Mesenchymal stem cell (in vitro differentiated cells and primary cell): ENCODE measurements at regions not wholly inside any gene's neighbourhood (a gene's known extent, or its start where the extent isn't known, plus 50 kb on each side); places are given as distances from the start of the nearest gene placed in this dataset.

ENCODE experiments used
- DNase-seq: peaks from one replicate; pipeline ENCODE4 v3.0.0-alpha.2; 2013
- H2AFZ ChIP-seq: one replicate; pipeline ENCODE4 v1.6.1; 2013; ENCODE audit warnings: low read depth, mild to moderate bottlenecking, control low read depth, inconsistent platforms, low read length, moderate library complexity
- H2AK5ac ChIP-seq: 2 replicates; pipeline ENCODE4 v1.6.1; 2013; ENCODE audit warnings: low read length, moderate library complexity, mild to moderate bottlenecking, inconsistent platforms; ENCODE audit not compliant: severe bottlenecking
- H2BK120ac ChIP-seq: one replicate; pipeline ENCODE4 v1.6.1; 2013; ENCODE audit warnings: low read depth, mild to moderate bottlenecking, inconsistent platforms, low read length, moderate library complexity
- H2BK12ac ChIP-seq, 2 experiments: one replicate each; pipeline ENCODE4 v1.6.1; 2013; ENCODE audit warnings: inconsistent platforms in 2 of 2, low read length in 2 of 2, mild to moderate bottlenecking in 2 of 2, moderate library complexity in 2 of 2, control low read depth in 1 of 2
- H2BK15ac ChIP-seq: one replicate; pipeline ENCODE4 v1.6.1; 2013; ENCODE audit warnings: mild to moderate bottlenecking, low read depth, inconsistent platforms; ENCODE audit not compliant: poor library complexity, severe bottlenecking
- H2BK5ac ChIP-seq: 2 replicates; pipeline ENCODE4 v1.6.1; 2013; ENCODE audit warnings: low read depth, mild to moderate bottlenecking, low read length, control low read depth, inconsistent platforms; ENCODE audit not compliant: poor library complexity, severe bottlenecking
- H3K14ac ChIP-seq, 2 experiments: one replicate each; pipeline ENCODE4 v1.6.1; 2013; ENCODE audit warnings: inconsistent platforms in 2 of 2, low read length in 2 of 2, control low read depth in 1 of 2, mild to moderate bottlenecking in 1 of 2, moderate library complexity in 1 of 2
- H3K18ac ChIP-seq, 2 experiments: one replicate each; pipeline ENCODE4 v1.6.1; 2013; ENCODE audit warnings: inconsistent platforms in 2 of 2, low read length in 2 of 2, control low read depth in 1 of 2, low read depth in 1 of 2, mild to moderate bottlenecking in 1 of 2
- H3K23ac ChIP-seq, 2 experiments: one replicate each; pipeline ENCODE4 v1.6.1; 2013; ENCODE audit warnings: inconsistent platforms in 2 of 2, low read length in 2 of 2, mild to moderate bottlenecking in 2 of 2, moderate library complexity in 2 of 2, control low read depth in 1 of 2
- H3K27ac ChIP-seq: 2 replicates; pipeline ENCODE4 v1.5.1; 2013; ENCODE audit warnings: mild to moderate bottlenecking, moderate library complexity, low read length, control low read depth, inconsistent platforms; ENCODE audit not compliant: poor library complexity, severe bottlenecking
- H3K27me3 ChIP-seq, 2 experiments: 2 replicates each; pipeline versions ENCODE4 v1.6.1 to v1.7.0; 2013; ENCODE audit warnings: low read length in 2 of 2, mild to moderate bottlenecking in 2 of 2, moderate library complexity in 2 of 2, control low read depth in 1 of 2, inconsistent platforms in 1 of 2; ENCODE audit not compliant: control insufficient read depth in 1 of 2, insufficient read depth in 1 of 2
- H3K36me3 ChIP-seq, 2 experiments: 2 replicates each; pipeline versions ENCODE4 v1.6.1 to v1.7.0; 2013; ENCODE audit warnings: low read length in 2 of 2, control low read depth in 1 of 2, inconsistent platforms in 1 of 2, low read depth in 1 of 2, mild to moderate bottlenecking in 1 of 2; ENCODE audit not compliant: insufficient read depth in 2 of 2, control insufficient read depth in 1 of 2
- H3K4ac ChIP-seq, 2 experiments: one replicate each; pipeline ENCODE4 v1.6.1; 2013; ENCODE audit warnings: inconsistent platforms in 2 of 2, low read length in 2 of 2, mild to moderate bottlenecking in 2 of 2, moderate library complexity in 2 of 2, control low read depth in 1 of 2, low read depth in 1 of 2
- H3K4me1 ChIP-seq: 2 replicates; pipeline ENCODE4 v1.6.1; 2013; ENCODE audit warnings: low read depth, low read length, control low read depth; ENCODE audit not compliant: control insufficient read depth, insufficient read depth
- H3K4me2 ChIP-seq: 2 replicates; pipeline ENCODE4 v1.6.1; 2013; ENCODE audit warnings: low read length, mild to moderate bottlenecking, inconsistent platforms; ENCODE audit not compliant: poor library complexity, severe bottlenecking
- H3K4me3 ChIP-seq, 2 experiments: 2 replicates each; pipeline versions ENCODE4 v1.5.1 to v1.7.0; 2013; ENCODE audit warnings: low read length in 2 of 2, mild to moderate bottlenecking in 2 of 2, control low read depth in 1 of 2, low read depth in 1 of 2; ENCODE audit not compliant: insufficient read depth in 1 of 2
- H3K79me1 ChIP-seq: replicated peaks from 2 replicates; pipeline ENCODE4 v1.6.1; 2013; ENCODE audit warnings: mild to moderate bottlenecking, control low read depth, low read length, inconsistent platforms; ENCODE audit not compliant: poor library complexity, severe bottlenecking
- H3K9ac ChIP-seq: 2 replicates; pipeline ENCODE4 v1.7.0; 2013; ENCODE audit warnings: mild to moderate bottlenecking, low read length, moderate library complexity
- H3K9me3 ChIP-seq: 2 replicates; pipeline ENCODE4 v1.7.0; 2013; ENCODE audit warnings: mild to moderate bottlenecking, low read length; ENCODE audit not compliant: control insufficient read depth
- H4K8ac ChIP-seq: one replicate; pipeline ENCODE4 v1.6.1; 2013; ENCODE audit warnings: inconsistent platforms, mild to moderate bottlenecking, low read length, moderate library complexity
- H4K91ac ChIP-seq: one replicate; pipeline ENCODE4 v1.6.1; 2013; ENCODE audit warnings: mild to moderate bottlenecking, low read length, inconsistent platforms
- WGBS: methylation state at CpG from one replicate; pipeline ENCODE4 v1.1.7; 2013; ENCODE audit warnings: mixed read lengths; 5-methylcytosine and 5-hydroxymethylcytosine counted together

DNA sequence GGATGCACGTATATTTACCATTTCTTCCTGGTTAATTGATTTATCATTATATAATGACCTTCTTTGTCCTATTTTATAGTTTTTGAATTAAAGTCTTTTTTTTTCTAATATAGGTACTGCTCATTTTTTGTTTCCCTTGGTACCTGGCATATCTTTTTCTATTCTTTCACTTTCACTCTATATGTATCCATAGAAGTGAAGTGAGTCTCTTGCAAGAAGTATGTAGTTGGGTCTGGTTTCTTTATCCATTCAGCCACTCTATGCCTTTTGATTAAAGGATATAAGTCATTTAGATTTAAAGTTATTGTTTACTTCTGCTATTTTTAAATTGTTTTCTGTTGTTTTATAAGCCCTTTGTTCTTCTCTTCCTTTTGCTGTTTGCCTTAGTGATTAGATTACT is 194.3 kb upstream of the SLITRK6 start:
- Histone ChIP-seq H3K4ac (no peak overlapping the region), H2BK12ac (no peak overlapping the region), H3K4me1 (no peaks in the 10 kb centered on the region), H3K9ac (no peak overlapping the region), H3K4me2 (no peak overlapping the region), H2BK15ac (no peak overlapping the region), H2AK5ac (no peak overlapping the region), H3K14ac (no peak overlapping the region), H2BK120ac (no peak overlapping the region), H4K91ac (no peak overlapping the region), H3K18ac (no peak overlapping the region), H2AFZ (no peak overlapping the region), H3K27me3 (no peaks in the 10 kb centered on the region), H3K23ac (no peak overlapping the region), H2BK5ac (no peak overlapping the region), H3K4me3 (no peak overlapping the region), H3K9me3 (peaks cover 3% of the 10 kb centered on the region), H3K27ac (no peak overlapping the region), H3K36me3 (no peaks in the 10 kb centered on the region), H4K8ac (no peak overlapping the region), H3K79me1 (no peaks in the 10 kb centered on the region)
- no peak for DNase-seq
- WGBS = no CpG with 5 or more reads among the region's 1 CpG

DNA sequence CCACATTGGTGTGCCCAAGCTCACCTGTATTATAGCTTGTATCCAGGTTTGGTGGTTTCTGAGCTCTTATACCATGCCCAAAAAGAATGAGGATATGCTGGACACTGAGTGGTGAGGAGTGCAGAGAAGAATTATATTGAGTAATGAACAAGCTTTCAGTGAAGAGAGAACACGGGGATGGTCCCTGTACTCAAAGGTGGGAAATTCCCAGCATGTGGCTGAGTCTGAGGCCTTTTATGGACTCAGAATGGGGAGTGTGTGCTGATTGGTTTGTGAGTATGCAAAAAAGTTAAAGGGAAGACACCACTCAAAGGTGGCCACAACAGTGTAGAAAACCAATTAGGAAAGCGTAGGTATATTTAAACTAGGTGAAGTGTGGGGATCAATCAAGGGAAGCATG is 191.2 kb upstream of the SLITRK6 start:
- Histone ChIP-seq H3K27ac (no peak overlapping the region), H3K4me3 (no peak overlapping the region), H4K91ac (no peak overlapping the region), H3K36me3 (no peaks in the 10 kb centered on the region), H3K4ac (no peak overlapping the region), H3K27me3 (no peaks in the 10 kb centered on the region), H3K9ac (no peak overlapping the region), H3K23ac (no peak overlapping the region), H3K14ac (no peak overlapping the region), H3K4me1 (no peaks in the 10 kb centered on the region), H2BK120ac (no peak overlapping the region), H2AK5ac (no peak overlapping the region), H3K79me1 (no peaks in the 10 kb centered on the region), H3K4me2 (no peak overlapping the region), H2BK12ac (no peak overlapping the region), H2AFZ (no peak overlapping the region), H2BK5ac (no peak overlapping the region), H3K9me3 (peaks cover 3% of the 10 kb centered on the region), H3K18ac (no peak overlapping the region), H4K8ac (no peak overlapping the region), H2BK15ac (no peak overlapping the region)
- no peak for DNase-seq
- 83% methylated on average over 2 of the region's 2 CpGs for WGBS

GRCh38 chr13:85985797-85986196 is 186.6 kb upstream of the SLITRK6 start:
- Histone ChIP-seq H3K23ac (no peak overlapping the region), H4K91ac (no peak overlapping the region), H3K79me1 (no peaks in the 10 kb centered on the region), H4K8ac (no peak overlapping the region), H2AK5ac (no peak overlapping the region), H3K14ac (no peak overlapping the region), H2BK5ac (no peak overlapping the region), H3K4ac (no peak overlapping the region), H3K27me3 (no peaks in the 10 kb centered on the region), H2BK15ac (no peak overlapping the region), H2BK12ac (no peak overlapping the region), H3K18ac (no peak overlapping the region), H2BK120ac (no peak overlapping the region), H3K27ac (no peak overlapping the region), H3K9me3 (peaks cover 6% of the 10 kb centered on the region), H3K4me1 (no peaks in the 10 kb centered on the region), H3K36me3 (no peaks in the 10 kb centered on the region), H3K4me3 (no peak overlapping the region), H2AFZ (no peak overlapping the region), H3K4me2 (no peak overlapping the region), H3K9ac (no peak overlapping the region)
- WGBS = 60% methylated on average over 1 of the region's 1 CpG
- DNase-seq = no peak

DNA sequence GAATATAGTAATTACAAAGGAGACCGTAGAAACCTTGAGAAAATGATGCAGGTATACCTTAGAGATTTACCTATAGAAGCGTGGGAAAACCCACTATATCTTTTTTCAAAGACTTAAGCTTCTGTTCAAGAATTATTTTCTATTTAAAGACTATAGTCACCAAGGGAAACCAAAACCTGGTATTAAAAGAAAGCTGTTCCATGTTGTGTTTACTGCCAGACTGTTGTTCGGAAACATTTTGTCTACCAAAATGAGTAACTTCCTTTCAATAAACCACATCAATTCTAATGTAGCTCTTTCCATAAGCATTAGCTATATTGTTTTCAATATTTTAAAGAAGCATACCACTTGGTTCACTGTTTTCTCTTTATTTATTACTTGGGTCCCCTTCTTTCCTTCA is 182.9 kb upstream of the SLITRK6 start:
- Histone ChIP-seq H3K14ac (no peak overlapping the region), H2BK15ac (no peak overlapping the region), H3K27me3 (no peaks in the 10 kb centered on the region), H3K27ac (no peak overlapping the region), H3K36me3 (no peaks in the 10 kb centered on the region), H3K4ac (no peak overlapping the region), H3K9ac (no peak overlapping the region), H3K79me1 (no peaks in the 10 kb centered on the region), H2AFZ (no peak overlapping the region), H4K91ac (no peak overlapping the region), H3K4me3 (no peak overlapping the region), H3K18ac (no peak overlapping the region), H2BK12ac (no peak overlapping the region), H2AK5ac (no peak overlapping the region), H3K4me1 (no peaks in the 10 kb centered on the region), H2BK120ac (no peak overlapping the region), H3K23ac (no peak overlapping the region), H4K8ac (no peak overlapping the region), H3K4me2 (no peak overlapping the region), H2BK5ac (no peak overlapping the region), H3K9me3 (peaks cover 3% of the 10 kb centered on the region)
- no CpG with 5 or more reads among the region's 3 CpGs for WGBS
- DNase-seq = no peak
